ENCODE measurements at regions not wholly inside any gene's neighbourhood (a gene's known extent, or its start where the extent isn't known, plus 50 kb on each side); places are given as distances from the start of the nearest gene placed in this dataset.

GRCh38 chr13:106373304-106373988 is 162.0 kb downstream of the EFNB2 start (continued):
- TF ChIP-seq ZNF19 (tag by site-specific recombination; IDR thresholded peaks at IDR 0.05; ENCODE audit: low read depth): no peak
- TF ChIP-seq ZNF112 (tag by site-specific recombination; IDR thresholded peaks at IDR 0.05): no peak
- TF ChIP-seq, protein P1, sequence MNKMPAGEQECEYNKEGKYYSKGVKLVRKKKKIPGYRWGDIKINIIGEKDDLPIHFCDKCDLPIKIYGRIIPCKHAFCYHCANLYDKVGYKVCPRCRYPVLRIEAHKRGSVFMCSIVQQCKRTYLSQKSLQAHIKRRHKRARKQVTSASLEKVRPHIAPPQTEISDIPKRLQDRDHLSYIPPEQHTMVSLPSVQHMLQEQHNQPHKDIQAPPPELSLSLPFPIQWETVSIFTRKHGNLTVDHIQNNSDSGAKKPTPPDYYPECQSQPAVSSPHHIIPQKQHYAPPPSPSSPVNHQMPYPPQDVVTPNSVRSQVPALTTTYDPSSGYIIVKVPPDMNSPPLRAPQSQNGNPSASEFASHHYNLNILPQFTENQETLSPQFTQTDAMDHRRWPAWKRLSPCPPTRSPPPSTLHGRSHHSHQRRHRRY (tag by site-specific recombination; IDR thresholded peaks at IDR 0.05): no peak
- TF ChIP-seq ZNF658 (tag by site-specific recombination; IDR thresholded peaks at IDR 0.05): no peak
- TF ChIP-seq ZNF610 (tag by site-specific recombination; IDR thresholded peaks at IDR 0.05; ENCODE audit: borderline replicate concordance): no peak
- no peak for TF ChIP-seq ZNF660 (tag by site-specific recombination; IDR thresholded peaks at IDR 0.05)
- TF ChIP-seq ZNF416 (tag by site-specific recombination; IDR thresholded peaks at IDR 0.05): no peak
- no peak for TF ChIP-seq ZNF248 (tag by site-specific recombination; IDR thresholded peaks at IDR 0.05)
- TF ChIP-seq KLF16 (tag by site-specific recombination; IDR thresholded peaks at IDR 0.05): no peak
- no peak for TF ChIP-seq ZNF704 (tag by site-specific recombination; IDR thresholded peaks at IDR 0.05)
- TF ChIP-seq ZNF626 (tag by site-specific recombination; IDR thresholded peaks at IDR 0.05): no peak
- no peak for TF ChIP-seq ZFP37 (tag by site-specific recombination; IDR thresholded peaks at IDR 0.05)
- TF ChIP-seq ZNF366 (tag by site-specific recombination; conservative IDR thresholded peaks at IDR 0.05): no peak
- TF ChIP-seq, protein P2, sequence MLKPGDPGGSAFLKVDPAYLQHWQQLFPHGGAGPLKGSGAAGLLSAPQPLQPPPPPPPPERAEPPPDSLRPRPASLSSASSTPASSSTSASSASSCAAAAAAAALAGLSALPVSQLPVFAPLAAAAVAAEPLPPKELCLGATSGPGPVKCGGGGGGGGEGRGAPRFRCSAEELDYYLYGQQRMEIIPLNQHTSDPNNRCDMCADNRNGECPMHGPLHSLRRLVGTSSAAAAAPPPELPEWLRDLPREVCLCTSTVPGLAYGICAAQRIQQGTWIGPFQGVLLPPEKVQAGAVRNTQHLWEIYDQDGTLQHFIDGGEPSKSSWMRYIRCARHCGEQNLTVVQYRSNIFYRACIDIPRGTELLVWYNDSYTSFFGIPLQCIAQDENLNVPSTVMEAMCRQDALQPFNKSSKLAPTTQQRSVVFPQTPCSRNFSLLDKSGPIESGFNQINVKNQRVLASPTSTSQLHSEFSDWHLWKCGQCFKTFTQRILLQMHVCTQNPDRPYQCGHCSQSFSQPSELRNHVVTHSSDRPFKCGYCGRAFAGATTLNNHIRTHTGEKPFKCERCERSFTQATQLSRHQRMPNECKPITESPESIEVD (tag by site-specific recombination; IDR thresholded peaks at IDR 0.05): peak; percentile 44
- TF ChIP-seq ZNF354C (tag by site-specific recombination; IDR thresholded peaks at IDR 0.05; ENCODE audit: borderline replicate concordance, low read depth): no peak
- TF ChIP-seq ZFP41 (tag by site-specific recombination; IDR thresholded peaks at IDR 0.05; ENCODE audit: borderline replicate concordance): no peak
- peak; percentile 24; the same call in 1 of the 2 replicates for TF ChIP-seq ZBTB6 (tag by site-specific recombination; IDR thresholded peaks at IDR 0.05)
- TF ChIP-seq, protein P3, sequence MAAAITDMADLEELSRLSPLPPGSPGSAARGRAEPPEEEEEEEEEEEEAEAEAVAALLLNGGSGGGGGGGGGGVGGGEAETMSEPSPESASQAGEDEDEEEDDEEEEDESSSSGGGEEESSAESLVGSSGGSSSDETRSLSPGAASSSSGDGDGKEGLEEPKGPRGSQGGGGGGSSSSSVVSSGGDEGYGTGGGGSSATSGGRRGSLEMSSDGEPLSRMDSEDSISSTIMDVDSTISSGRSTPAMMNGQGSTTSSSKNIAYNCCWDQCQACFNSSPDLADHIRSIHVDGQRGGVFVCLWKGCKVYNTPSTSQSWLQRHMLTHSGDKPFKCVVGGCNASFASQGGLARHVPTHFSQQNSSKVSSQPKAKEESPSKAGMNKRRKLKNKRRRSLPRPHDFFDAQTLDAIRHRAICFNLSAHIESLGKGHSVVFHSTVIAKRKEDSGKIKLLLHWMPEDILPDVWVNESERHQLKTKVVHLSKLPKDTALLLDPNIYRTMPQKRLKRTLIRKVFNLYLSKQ (tag by site-specific recombination; IDR thresholded peaks at IDR 0.05; ENCODE audit: borderline replicate concordance): no peak
- TF ChIP-seq ZNF311 (tag by site-specific recombination; IDR thresholded peaks at IDR 0.05; ENCODE audit: borderline replicate concordance): no peak
- no peak for TF ChIP-seq ZNF776 (tag by site-specific recombination; IDR thresholded peaks at IDR 0.05; ENCODE audit: borderline replicate concordance)
- TF ChIP-seq ZNF530 (tag by site-specific recombination; IDR thresholded peaks at IDR 0.05; ENCODE audit: low read depth): no peak
- TF ChIP-seq, protein P4, sequence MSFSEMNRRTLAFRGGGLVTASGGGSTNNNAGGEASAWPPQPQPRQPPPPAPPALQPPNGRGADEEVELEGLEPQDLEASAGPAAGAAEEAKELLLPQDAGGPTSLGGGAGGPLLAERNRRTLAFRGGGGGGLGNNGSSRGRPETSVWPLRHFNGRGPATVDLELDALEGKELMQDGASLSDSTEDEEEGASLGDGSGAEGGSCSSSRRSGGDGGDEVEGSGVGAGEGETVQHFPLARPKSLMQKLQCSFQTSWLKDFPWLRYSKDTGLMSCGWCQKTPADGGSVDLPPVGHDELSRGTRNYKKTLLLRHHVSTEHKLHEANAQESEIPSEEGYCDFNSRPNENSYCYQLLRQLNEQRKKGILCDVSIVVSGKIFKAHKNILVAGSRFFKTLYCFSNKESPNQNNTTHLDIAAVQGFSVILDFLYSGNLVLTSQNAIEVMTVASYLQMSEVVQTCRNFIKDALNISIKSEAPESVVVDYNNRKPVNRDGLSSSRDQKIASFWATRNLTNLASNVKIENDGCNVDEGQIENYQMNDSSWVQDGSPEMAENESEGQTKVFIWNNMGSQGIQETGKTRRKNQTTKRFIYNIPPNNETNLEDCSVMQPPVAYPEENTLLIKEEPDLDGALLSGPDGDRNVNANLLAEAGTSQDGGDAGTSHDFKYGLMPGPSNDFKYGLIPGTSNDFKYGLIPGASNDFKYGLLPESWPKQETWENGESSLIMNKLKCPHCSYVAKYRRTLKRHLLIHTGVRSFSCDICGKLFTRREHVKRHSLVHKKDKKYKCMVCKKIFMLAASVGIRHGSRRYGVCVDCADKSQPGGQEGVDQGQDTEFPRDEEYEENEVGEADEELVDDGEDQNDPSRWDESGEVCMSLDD (tag by site-specific recombination; IDR thresholded peaks at IDR 0.05): no peak
- no peak for TF ChIP-seq ZFHX2 (tag by site-specific recombination; conservative IDR thresholded peaks at IDR 0.05)
- no peak for TF ChIP-seq ZNF169 (tag by site-specific recombination; IDR thresholded peaks at IDR 0.05)
- TF ChIP-seq ZNF558 (tag by site-specific recombination; IDR thresholded peaks at IDR 0.05): no peak
- TF ChIP-seq ZNF747 (tag by site-specific recombination; IDR thresholded peaks at IDR 0.05): no peak
- TF ChIP-seq ZNF155 (tag by site-specific recombination; IDR thresholded peaks at IDR 0.05): no peak
- TF ChIP-seq KLF17 (tag by site-specific recombination; IDR thresholded peaks at IDR 0.05): no peak
- TF ChIP-seq ZNF423 (tag by site-specific recombination; IDR thresholded peaks at IDR 0.05): peak; percentile 71
- no peak for TF ChIP-seq ZSCAN16 (tag by site-specific recombination; IDR thresholded peaks at IDR 0.05)
